ENCODE measurements at regions not wholly inside any gene's neighbourhood (a gene's known extent, or its start where the extent isn't known, plus 50 kb on each side); places are given as distances from the start of the nearest gene placed in this dataset.
"Not testable (repeated sequence)": the region's sequence is repeated elsewhere in the genome, so short reads cannot be mapped to it uniquely, and the experiment has no call there.

- no peak for DNase-seq
Measured at GRCh38 chr11:71181566-71181965, 70.8 kb downstream of the SHANK2 start.

DNA sequence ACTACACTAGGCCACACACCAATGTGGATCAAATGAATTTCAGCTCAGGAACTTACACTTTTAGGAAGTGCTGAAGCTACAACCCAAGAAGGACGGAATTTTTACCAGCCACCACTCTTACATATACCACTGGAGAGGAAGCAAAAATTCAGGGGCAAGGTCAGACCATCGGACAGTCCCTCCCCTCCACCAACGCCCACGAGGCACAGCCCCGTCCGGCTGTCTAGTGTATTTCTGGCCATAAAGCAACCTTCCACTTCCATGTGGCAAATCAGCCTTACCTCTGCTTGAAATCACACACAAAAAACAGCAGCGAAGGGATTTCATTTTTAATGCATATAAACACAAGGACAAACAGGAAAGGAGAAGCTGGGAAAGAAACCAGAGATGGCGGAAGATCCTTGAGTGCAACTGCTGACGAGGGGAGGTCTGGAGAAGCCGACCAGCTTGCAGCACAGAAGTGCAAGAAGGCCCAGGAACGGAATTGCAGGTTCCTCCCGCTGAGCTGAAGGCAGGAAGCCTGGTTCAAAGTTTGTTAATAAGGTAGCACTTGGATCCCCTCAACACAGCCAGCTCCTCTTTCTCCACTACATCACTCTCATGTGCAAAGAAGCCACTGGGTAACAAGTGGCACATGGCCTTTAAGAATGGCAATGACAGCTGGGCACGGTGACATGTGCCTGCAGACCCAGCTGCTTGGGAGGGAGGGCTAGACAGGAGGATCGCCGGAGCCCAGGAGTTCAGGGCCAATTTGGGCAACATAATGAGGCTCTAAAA is 71.5 kb downstream of the SHANK2 start:
- DNase-seq: no peak

- no peak for DNase-seq
Measured at GRCh38 chr11:71179877-71180605, 72.3 kb downstream of the SHANK2 start.

DNA sequence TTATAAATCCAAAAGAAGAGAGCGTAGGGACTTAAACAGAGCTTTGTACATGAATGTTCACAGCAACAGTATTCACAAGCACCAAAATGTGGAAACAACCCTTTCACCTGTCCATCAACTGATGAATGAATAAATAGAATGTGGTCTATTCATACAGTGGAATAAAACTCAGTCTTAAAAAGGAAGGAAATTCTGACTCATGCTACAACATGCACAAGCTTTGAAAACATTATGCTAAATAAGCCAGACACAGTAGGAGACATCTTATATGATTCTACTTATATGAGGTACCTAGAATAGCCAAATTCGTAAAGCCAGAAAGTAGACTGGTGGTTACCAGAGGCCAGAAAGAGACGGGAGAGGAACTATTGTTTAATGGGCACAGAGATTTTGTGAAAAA is 74.3 kb downstream of the SHANK2 start:
- DNase-seq: no peak

GRCh38 chr11:71176812-71177211 is 75.6 kb downstream of the SHANK2 start:
- no peak for DNase-seq

GRCh38 chr11:71173709-71174108 is 78.7 kb downstream of the SHANK2 start:
- DNase-seq: no peak

DNA sequence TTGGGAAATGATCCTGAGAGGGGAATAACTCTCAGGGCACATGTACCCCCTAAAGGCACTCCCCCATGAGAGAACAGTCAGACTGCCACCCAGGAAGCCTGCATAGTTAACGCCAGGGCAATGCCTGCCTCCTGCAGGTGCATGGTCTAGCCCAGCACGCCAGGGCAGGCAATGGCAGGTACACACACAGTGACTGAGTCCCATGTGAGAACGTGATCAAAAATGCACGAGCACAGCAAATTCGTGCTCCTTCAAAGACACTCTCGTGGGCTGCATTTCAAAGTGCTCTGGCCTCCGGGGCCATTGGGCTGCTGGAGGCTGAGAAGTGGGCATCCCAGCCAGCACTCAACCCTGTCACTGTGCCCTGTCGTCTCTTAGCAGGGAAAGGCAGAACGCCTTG is 79.7 kb downstream of the SHANK2 start:
- no peak for DNase-seq

DNA sequence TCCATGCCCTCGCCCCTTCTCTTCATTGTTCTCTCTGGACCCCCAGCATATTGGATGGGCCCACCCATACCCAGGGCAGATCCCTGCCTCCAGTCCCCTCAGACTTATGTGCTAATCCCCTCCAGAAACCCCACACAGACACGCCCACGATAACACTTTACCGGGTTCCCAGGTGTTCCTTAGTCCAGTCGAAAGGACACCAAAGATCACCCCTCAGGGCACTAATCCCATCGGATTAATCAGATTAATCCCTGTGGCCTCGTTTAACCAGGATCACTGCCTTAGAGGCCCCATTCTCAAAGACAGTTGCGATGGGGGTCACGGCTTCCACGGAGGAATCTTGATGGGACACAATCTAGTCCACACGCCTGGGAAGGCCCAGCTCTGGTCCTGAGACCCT is 80.8 kb downstream of the SHANK2 start:
- DNase-seq: no peak

DNA sequence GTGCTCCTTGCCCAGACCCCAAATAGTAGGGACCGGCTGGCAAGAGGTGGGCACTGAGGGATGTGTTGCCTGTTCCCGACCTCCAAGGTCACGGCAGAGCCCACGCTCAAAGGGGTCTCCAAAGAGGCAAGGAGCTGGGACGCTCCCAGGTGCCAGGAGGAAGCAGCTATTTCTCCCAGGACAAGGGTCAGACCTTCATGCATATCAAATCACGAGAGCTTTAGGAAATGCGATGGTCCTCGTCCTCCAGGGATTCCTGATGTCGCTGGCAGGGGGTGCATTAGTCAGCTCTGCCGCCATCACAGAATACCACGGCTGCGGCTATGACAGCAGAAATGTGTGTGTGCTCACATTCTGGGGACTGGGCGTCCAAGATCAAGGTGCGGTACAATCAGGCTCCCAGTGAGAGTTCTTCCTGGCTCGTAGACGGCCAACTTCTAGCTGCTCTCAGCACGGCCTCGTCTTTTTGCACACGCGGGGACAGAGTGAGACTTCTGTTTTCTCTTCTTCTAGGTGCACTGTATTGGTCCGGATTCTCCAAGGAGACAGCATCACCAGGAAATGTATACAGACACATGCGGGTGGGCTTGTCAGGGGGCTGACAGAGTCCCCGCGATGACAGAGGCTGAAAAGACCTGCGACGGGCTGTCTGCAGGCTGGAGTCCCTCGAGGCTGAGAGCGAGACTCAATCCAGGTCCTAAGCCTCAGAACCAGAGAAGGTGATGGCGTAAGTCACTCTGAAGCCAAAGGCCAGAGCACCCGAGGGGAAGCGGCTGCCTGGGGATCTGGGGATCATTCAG is 81.6 kb downstream of the SHANK2 start:
- no peak for DNase-seq

DNA sequence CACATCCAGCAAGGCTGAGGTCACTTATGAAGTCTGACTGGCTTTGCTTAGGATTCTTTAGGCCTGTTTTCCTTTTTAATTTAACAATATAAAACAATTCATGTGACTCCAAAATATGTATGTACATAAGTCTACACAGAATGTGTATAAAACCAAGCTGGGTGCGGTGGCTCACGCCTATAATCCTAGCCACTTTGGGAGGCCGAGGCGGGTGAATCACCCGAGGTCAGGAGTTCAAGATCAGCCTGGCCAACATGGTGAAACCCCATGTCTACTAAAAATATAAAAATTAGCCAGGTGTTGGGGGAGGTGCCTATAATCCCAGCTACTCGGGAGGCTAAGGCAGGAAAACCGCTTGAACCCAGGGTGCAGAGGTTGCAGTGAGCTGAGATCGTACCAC is 83.1 kb downstream of the SHANK2 start:
- DNase-seq: no peak

- DNase-seq: not testable (repeated sequence)
Measured at GRCh38 chr11:71167814-71168213, 84.6 kb downstream of the SHANK2 start.

- DNase-seq: no peak
Measured at GRCh38 chr11:71165771-71166170, 86.6 kb downstream of the SHANK2 start.

DNA sequence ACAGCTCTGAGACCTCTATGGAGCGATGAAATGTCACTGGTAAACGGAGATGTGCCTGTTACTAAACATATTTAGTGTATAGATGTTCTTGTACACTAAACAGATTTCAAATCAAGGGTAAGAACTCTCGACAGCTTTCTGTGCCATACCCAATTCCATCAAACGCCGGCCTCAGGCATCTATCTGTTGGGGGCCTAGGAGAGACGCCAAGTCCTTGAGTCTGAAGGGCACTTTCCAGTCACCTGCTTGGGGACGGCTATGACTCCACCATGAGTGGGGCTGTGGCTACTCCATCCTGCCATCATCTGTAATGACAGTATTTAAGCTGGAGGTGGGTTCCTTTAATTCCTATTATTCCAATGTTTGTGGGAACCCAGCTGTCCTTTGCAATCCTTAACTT is 87.8 kb downstream of the SHANK2 start:
- no peak for DNase-seq

DNA sequence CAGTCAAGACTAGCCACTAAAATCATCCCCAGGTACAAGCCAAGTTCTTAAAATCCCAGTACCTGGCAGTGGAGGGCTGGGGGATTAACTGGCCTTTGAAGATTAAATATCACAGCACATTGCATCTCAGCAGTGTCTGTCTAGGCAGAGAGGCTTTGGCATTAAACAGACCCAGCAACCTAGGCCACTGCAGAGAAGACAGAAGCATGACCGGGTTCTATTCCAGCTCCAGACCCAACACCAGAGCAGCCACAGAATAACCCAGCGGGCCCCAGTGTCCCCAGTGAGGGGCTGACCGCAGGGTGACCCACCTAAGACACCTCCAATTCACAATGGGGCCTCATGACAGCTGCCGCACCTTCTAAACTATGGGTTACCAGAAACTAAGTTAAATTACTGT is 88.2 kb downstream of the SHANK2 start:
- no peak for DNase-seq

DNA sequence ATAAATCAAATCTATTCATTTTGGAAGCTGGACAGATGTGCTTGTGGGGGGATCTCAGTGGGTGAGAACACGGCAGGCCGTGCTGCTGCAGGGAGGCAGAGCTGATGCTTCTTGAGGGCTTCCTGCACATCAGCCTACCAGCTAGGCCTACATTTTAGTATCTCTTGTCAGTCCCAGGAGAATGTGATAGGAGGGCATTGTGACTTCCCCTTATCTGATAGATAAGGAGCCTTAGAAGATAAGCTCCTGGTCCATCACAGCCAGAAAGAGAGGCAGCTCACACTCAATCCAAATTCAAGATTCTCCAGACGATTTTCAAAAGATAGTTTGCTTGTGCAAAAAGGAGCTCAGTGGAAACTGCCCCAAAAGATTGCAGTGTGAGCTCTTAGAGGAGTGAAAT is 89.0 kb downstream of the SHANK2 start:
- no peak for DNase-seq

- no peak for DNase-seq
Measured at GRCh38 chr11:71158936-71159335, 93.4 kb downstream of the SHANK2 start.

DNA sequence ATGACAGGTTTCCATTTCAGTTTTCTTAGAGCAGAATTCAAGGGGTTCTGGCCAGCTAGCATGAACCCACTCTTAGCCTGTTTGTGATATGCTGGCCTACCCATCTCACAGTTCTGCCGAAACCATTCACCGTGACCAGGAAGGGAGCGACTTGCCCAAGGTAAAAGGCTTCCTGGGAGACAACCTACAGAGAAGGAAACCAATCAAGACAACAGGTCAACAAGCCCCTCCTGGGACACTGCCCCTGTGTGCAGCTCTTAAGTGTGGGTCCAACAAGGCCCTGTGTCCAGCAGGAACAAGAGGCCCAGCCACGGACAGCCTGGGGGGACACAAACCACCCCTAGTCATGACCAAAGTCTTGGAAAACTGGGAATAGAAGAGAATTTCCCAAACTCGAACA is 94.7 kb downstream of the SHANK2 start:
- not testable (repeated sequence) for DNase-seq

DNA sequence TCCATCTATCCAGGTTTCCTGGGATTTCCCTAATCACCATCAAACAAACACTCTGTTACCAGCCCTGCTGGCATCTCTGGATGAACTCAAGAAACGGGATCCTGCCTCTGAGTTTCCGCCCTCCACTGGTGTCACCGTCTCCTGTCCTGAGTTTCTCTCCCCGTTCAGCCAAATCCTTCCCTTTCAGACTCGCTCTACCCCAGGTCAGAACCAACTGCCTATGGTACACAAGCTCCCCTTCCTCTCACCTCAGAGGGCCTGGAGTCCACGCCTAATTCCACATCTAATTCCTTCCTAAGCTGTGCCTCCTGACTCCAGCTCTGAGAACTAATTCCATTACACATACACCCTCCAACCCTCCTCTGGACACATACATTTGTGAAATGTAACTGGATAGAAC is 96.1 kb downstream of the SHANK2 start:
- no peak for DNase-seq

DNA sequence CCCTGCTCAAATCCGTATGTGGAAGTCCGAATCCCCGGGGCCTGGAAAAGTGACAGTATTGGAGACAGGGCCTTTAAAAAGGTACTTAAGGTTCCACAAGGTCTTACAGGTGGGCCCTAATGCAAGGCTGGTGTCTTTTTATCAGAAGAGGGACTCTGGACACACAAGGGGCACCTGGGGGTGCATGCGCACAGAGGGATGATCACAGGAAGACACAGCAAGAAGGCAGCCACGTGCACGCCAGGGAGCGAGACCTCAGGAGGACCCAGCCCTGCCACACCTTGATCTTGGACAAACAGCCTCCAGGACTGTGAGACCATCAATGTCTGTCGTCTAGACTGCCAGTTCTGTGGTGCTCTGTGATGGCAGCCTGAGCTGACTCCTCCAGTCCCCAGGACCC is 96.5 kb downstream of the SHANK2 start:
- no peak for DNase-seq

DNA sequence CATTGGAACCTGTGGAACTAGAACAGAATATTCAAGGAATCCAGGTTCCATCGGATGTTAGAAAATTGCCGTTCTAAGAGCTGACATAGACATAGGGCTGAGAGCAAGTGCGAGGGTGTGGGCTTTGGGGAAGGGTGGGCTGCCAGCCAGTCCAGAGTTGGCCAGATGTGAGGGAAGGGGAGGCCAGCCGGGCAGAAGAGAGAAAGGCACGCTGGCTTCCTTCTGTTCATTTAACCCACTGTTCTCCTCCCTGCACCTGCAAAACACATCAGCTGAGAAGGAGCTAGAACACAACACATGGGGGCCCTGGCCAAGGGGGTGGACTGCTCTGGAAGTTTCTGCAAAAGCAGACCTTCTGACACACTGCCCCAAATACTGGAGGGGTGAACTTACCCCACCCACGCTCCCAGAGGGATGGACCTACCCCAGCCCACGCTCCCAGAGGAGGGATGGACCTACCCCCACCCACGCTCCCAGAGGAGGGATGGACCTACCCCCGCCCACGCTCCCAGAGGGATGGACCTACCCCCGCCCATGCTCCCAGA is 98.0 kb downstream of the SHANK2 start:
- no peak for DNase-seq

DNA sequence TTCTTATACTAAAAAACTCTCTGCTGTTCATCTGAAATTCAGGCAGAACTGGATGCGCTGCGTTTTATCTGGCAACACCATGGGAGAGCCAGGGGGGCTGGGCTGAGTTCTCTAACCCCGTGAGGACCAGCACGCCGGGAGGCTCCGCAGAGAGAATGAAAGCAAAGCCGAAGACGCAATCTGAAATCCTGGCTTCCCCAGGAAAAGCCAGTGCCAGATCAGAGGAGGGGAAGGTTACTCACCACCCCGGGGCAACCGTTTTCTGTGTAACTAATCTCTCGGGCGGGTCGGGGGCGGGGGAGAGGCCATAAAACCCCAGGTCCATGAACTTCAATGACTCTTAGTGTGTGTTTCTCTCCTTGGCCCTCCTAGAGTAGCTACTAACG is 99.4 kb downstream of the SHANK2 start:
- DNase-seq: no peak

DNA sequence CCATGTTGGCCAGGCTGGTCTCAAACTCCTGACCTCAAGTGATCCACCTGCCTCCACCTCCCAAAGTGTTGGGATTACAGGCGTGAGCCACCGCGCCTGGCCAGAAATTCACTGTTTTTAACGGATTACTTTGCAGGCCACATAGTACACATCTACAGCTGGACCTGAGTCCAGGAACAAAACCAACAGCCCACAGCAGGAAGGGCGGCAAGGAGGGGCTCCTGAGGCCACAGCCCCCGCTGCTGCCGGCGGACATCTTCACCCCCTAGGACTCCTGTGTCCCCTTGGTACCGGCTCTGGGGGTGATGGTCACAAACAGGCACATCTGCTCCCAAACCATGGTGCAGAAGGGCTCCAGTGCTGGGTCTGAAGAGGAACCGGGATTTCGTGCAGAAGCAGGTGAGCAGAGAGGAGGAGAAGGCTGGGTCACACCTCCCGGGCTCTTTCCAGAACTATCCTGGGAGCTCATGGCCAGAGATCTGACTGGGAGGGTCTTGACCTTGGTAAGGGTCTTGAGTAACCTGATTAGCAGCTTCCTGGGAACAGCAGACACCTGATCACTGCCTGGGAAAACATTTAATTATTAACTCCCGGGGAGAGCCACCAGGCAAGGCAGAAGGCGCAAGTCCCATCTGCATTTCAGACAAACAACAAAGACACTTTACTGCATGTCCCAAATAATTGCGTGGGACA is 99.9 kb downstream of the SHANK2 start:
- DNase-seq: not testable (repeated sequence)

GRCh38 chr11:71151561-71151960 is 100.8 kb downstream of the SHANK2 start:
- DNase-seq: no peak
